HL-60 (cell line): ENCODE measurements at regions not wholly inside any gene's neighbourhood (a gene's known extent, or its start where the extent isn't known, plus 50 kb on each side); places are given as distances from the start of the nearest gene placed in this dataset.

Experiments
- DNase-seq, 2 experiments: peaks; one replicate each; pipeline ENCODE4 v3.0.0-alpha.2; 2010 to 2020; ENCODE audit warnings: low read depth in 1 of 2, low spot score in 1 of 2
- H3K27ac ChIP-seq: fragments of 250-450 bp; sonication (Bioruptor Pico); replicated peaks from 2 replicates; pipeline ENCODE4 v1.5.1; 2020; ENCODE audit warnings: mild to moderate bottlenecking, moderate library complexity
- H3K27me3 ChIP-seq: fragments of 250-450 bp; sonication (Bioruptor Pico); 2 replicates; pipeline ENCODE4 v1.5.1; 2021; ENCODE audit warnings: mild to moderate bottlenecking, moderate library complexity; ENCODE audit not compliant: insufficient read depth, poor library complexity, severe bottlenecking
- H3K4me3 ChIP-seq: replicated peaks from 2 replicates; pipeline ENCODE4 v1.5.1; 2011; ENCODE audit warnings: mild to moderate bottlenecking, control low read depth, low read length; ENCODE audit not compliant: insufficient read depth
- CTCF ChIP-seq: IDR thresholded peaks from one replicate; pipeline ENCODE4 v1.5.1; 2011; ENCODE audit warnings: low read length, control low read depth, inconsistent platforms; ENCODE audit not compliant: insufficient read depth
- GABPA ChIP-seq: IDR thresholded peaks from 2 replicates; pipeline ENCODE4 v1.6.1; 2012; ENCODE audit warnings: low read depth
- POLR2AphosphoS5 ChIP-seq: IDR thresholded peaks from 2 replicates; pipeline ENCODE4 v1.6.1; 2012; ENCODE audit warnings: low read depth
- SPI1 ChIP-seq: IDR thresholded peaks from 2 replicates; pipeline ENCODE4 v1.6.1; 2012; ENCODE audit warnings: low read depth, mild to moderate bottlenecking, borderline replicate concordance
- TF ChIP-seq, protein P1 (sequence below): IDR thresholded peaks from 2 replicates; pipeline ENCODE4 v1.6.1; 2012; ENCODE audit warnings: low read depth; ENCODE audit not compliant: insufficient replicate concordance

DNA sequence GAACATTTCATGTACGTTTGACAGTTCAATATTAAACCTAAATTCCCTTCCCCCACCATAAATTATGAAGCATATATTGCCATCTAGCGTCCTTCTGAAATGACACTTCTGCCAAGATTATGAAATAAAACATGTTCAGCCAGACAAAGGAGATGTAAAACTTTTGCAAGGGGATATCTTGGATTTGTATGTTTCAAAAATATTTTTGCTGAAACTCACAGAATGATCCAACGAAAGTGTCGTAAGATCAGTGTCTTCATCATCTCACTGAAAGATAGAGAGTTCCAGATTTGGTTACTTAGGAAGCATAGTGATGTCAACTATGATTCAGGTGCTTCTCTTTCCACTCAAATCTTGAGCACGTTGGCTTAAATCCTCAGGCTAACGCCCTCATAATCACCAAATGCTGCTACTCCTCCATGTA lies 904.3 kb downstream of the XPNPEP1 start:
- H3K4me3 ChIP-seq, result no peak overlapping the region
- DNase-seq, result no peak
- TF ChIP-seq, protein P1, sequence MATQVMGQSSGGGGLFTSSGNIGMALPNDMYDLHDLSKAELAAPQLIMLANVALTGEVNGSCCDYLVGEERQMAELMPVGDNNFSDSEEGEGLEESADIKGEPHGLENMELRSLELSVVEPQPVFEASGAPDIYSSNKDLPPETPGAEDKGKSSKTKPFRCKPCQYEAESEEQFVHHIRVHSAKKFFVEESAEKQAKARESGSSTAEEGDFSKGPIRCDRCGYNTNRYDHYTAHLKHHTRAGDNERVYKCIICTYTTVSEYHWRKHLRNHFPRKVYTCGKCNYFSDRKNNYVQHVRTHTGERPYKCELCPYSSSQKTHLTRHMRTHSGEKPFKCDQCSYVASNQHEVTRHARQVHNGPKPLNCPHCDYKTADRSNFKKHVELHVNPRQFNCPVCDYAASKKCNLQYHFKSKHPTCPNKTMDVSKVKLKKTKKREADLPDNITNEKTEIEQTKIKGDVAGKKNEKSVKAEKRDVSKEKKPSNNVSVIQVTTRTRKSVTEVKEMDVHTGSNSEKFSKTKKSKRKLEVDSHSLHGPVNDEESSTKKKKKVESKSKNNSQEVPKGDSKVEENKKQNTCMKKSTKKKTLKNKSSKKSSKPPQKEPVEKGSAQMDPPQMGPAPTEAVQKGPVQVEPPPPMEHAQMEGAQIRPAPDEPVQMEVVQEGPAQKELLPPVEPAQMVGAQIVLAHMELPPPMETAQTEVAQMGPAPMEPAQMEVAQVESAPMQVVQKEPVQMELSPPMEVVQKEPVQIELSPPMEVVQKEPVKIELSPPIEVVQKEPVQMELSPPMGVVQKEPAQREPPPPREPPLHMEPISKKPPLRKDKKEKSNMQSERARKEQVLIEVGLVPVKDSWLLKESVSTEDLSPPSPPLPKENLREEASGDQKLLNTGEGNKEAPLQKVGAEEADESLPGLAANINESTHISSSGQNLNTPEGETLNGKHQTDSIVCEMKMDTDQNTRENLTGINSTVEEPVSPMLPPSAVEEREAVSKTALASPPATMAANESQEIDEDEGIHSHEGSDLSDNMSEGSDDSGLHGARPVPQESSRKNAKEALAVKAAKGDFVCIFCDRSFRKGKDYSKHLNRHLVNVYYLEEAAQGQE, result no peak
- TF ChIP-seq GABPA (no peak), CTCF (no peak), SPI1 (no peak), POLR2AphosphoS5 (no peak)
- H3K27ac ChIP-seq, result no peak overlapping the region
- H3K27me3 ChIP-seq, result no peaks in the 10 kb centered on the region

- no peak for DNase-seq
- TF ChIP-seq POLR2AphosphoS5 (no peak), GABPA (no peak), CTCF (no peak), SPI1 (no peak)
- TF ChIP-seq, protein P1, result no peak
- H3K27ac ChIP-seq, result no peak overlapping the region
- no peak overlapping the region for H3K4me3 ChIP-seq
- H3K27me3 ChIP-seq, result no peaks in the 10 kb centered on the region
These were observed 915.8 kb downstream of the XPNPEP1 start for GRCh38 chr10:109007514-109007913.

- no peak for TF ChIP-seq SPI1
- TF ChIP-seq GABPA, result no peak
- no peak for TF ChIP-seq POLR2AphosphoS5
- no peak for TF ChIP-seq CTCF
- TF ChIP-seq, protein P1, result no peak
- no peak for DNase-seq
These were observed 932.9 kb downstream of the XPNPEP1 start for GRCh38 chr10:108990441-108990840.

More at GRCh38 chr10:108990441-108990840, 932.9 kb downstream of the XPNPEP1 start:
- Histone ChIP-seq H3K4me3 (no peak overlapping the region), H3K27me3 (no peaks in the 10 kb centered on the region), H3K27ac (no peak overlapping the region)
